ENCODE measurements at regions not wholly inside any gene's neighbourhood (a gene's known extent, or its start where the extent isn't known, plus 50 kb on each side); places are given as distances from the start of the nearest gene placed in this dataset.

- DNase-seq (ENCODE audit: extremely low read depth, low read depth) = no peak
- no peak for TF ChIP-seq CTCF (IDR thresholded peaks at IDR 0.05; ENCODE audit: low read depth, low read length)
Measured at GRCh38 chr9:31140316-31140715, 1244.1 kb upstream of the ACO1 start.

GRCh38 chr9:31142456-31142855 lies 1242.0 kb upstream of the ACO1 start:
- no peak for DNase-seq (ENCODE audit: extremely low read depth, low read depth)
- no peak for TF ChIP-seq CTCF (IDR thresholded peaks at IDR 0.05; ENCODE audit: low read depth, low read length)

- DNase-seq (ENCODE audit: extremely low read depth, low read depth) = no peak
- no peak for TF ChIP-seq CTCF (IDR thresholded peaks at IDR 0.05; ENCODE audit: low read depth, low read length)
Measured at GRCh38 chr9:31144614-31145013, 1239.8 kb upstream of the ACO1 start.

- no peak for TF ChIP-seq CTCF (IDR thresholded peaks at IDR 0.05; ENCODE audit: low read depth, low read length)
- no peak for DNase-seq (ENCODE audit: extremely low read depth, low read depth)
Measured at GRCh38 chr9:31146485-31147166, 1237.8 kb upstream of the ACO1 start.

- no peak for DNase-seq (ENCODE audit: extremely low read depth, low read depth)
- TF ChIP-seq CTCF (IDR thresholded peaks at IDR 0.05; ENCODE audit: low read depth, low read length) = no peak
Measured at GRCh38 chr9:31153250-31153840, 1231.1 kb upstream of the ACO1 start.

GRCh38 chr9:31166516-31166915 lies 1217.9 kb upstream of the ACO1 start:
- no peak for TF ChIP-seq CTCF (IDR thresholded peaks at IDR 0.05; ENCODE audit: low read depth, low read length)
- DNase-seq (ENCODE audit: extremely low read depth, low read depth) = no peak

- TF ChIP-seq CTCF (IDR thresholded peaks at IDR 0.05; ENCODE audit: low read depth, low read length) = no peak
- DNase-seq (ENCODE audit: extremely low read depth, low read depth) = no peak
Measured at GRCh38 chr9:31168161-31168560, 1216.3 kb upstream of the ACO1 start.

All from AG09319 (cell line).